Tibial nerve (tissue), 3 donors: ENCODE measurements at regions not wholly inside any gene's neighbourhood (a gene's known extent, or its start where the extent isn't known, plus 50 kb on each side); places are given as distances from the start of the nearest gene placed in this dataset.

Experiments used
- CTCF ChIP-seq, 5 experiments: fragments of 200-600 bp in 3 of 5; fragments of 450-650 bp in 2 of 5; sonication (generic) in 3 of 5; IDR thresholded peaks; one replicate each; pipeline ENCODE4 v1.5.1; 2016 to 2019; ENCODE audit warnings: antibody characterized with exemption in 5 of 5, mild to moderate bottlenecking in 3 of 5, moderate library complexity in 2 of 5
- POLR2A ChIP-seq, 2 donors: fragments of 450-650 bp; IDR thresholded peaks; one replicate each; pipeline ENCODE4 v1.6.1; 2017; ENCODE audit warnings: antibody characterized with exemption in 2 of 2, mild to moderate bottlenecking in 2 of 2, moderate library complexity in 2 of 2

- TF ChIP-seq POLR2A (IDR thresholded peaks at IDR 0.05), result no peak
- TF ChIP-seq CTCF (IDR thresholded peaks at IDR 0.05), result no peak
Observed at GRCh38 chr9:13755551-13755950, 476.1 kb upstream of the MPDZ start.
